HCT116 (cell line): ENCODE measurements at regions not wholly inside any gene's neighbourhood (a gene's known extent, or its start where the extent isn't known, plus 50 kb on each side); places are given as distances from the start of the nearest gene placed in this dataset.

Source experiments
- ATAC-seq: fragments of 200-7000 bp; cut with Tn5 transposase; 2 replicates; pipeline ENCODE4 v1.9.1; 2020; ENCODE audit warnings: mild to moderate bottlenecking, moderate library complexity
- BruUV-seq: library from RNA; stranded (reverse); fragments of 400-500 nt; replicated peaks from 2 replicates; lab custom pipeline; 2021; lab: Mats Ljungman, UMichigan
- CTCF ChIA-PET: fragments of 300-600 bp; sonication (Branson Sonifier 250); formaldehyde crosslinking; loops from one replicate; lab custom pipeline; 2021; ENCODE audit warnings: antibody characterized with exemption; lab: Charles Lee
- POLR2A ChIA-PET: fragments of 300-600, 350-600 bp; sonication (Branson Sonifier 250); formaldehyde crosslinking; loops from one replicate; lab custom pipeline; 2021; ENCODE audit warnings: antibody characterized with exemption; lab: Charles Lee
- RAD21 ChIA-PET, 2 experiments: fragments of 300-600 bp; sonication (Branson Sonifier 250); formaldehyde crosslinking; loops; one replicate each; lab custom pipeline; 2023; ENCODE audit warnings: low total read pairs in 2 of 2; ENCODE audit not compliant: uncharacterized antibody in 2 of 2, unreplicated experiment in 2 of 2, low non-redundant PET in 1 of 2; lab: Charles Lee
- DNase-seq: peaks from one replicate; pipeline ENCODE4 v3.0.0-alpha.2; 2010; ENCODE audit warnings: low read depth, low spot score
- H2AFZ ChIP-seq: fragments of 200-600 bp; shearing (Covaris generic), sonication (generic); 2 replicates; pipeline ENCODE4 v1.6.1; 2017; ENCODE audit warnings: low read depth, mixed run types, mixed read lengths, antibody characterized with exemption, low read length; ENCODE audit not compliant: poor library complexity, severe bottlenecking
- H3K27ac ChIP-seq: 2 replicates; pipeline ENCODE4 v1.5.1; 2012; ENCODE audit warnings: low read depth, low read length
- H3K27me3 ChIP-seq: fragments of 200-600 bp; sonication (generic); 2 replicates; pipeline ENCODE4 v1.6.1; 2016; ENCODE audit warnings: mixed run types, low read length, mixed read lengths; ENCODE audit not compliant: insufficient read depth
- H3K36me3 ChIP-seq, 2 experiments: fragments of 200-500 bp in 1 of 2; fragments of 200-600 bp in 1 of 2; sonication (Bioruptor generic) in 1 of 2; sonication (generic) in 1 of 2; 2 replicates each; pipeline versions ENCODE4 v1.5.1 to v1.6.1; 2014 to 2016; ENCODE audit warnings: low read length in 2 of 2, inconsistent platforms in 1 of 2, mixed read lengths in 1 of 2, mixed run types in 1 of 2; ENCODE audit not compliant: insufficient read depth in 2 of 2, control insufficient read depth in 1 of 2
- H3K4me1 ChIP-seq, 2 experiments: fragments of 200-600 bp in 1 of 2; sonication (generic) in 1 of 2; 2 replicates each; pipeline versions ENCODE4 v1.5.1 to v1.6.1; 2012 to 2017; ENCODE audit warnings: low read length in 2 of 2, inconsistent platforms in 1 of 2, mild to moderate bottlenecking in 1 of 2, mixed read lengths in 1 of 2, mixed run types in 1 of 2, moderate library complexity in 1 of 2; ENCODE audit not compliant: insufficient read depth in 2 of 2, control insufficient read depth in 1 of 2
- H3K4me2 ChIP-seq: fragments of 200-600 bp; sonication (generic); 2 replicates; pipeline ENCODE4 v1.6.1; 2017; ENCODE audit warnings: mixed run types, low read length, mixed read lengths
- H3K4me3 ChIP-seq, 2 experiments: fragments of 200-600 bp in 1 of 2; sonication (generic) in 1 of 2; replicated peaks in 1 of 2; 2 replicates each; pipeline ENCODE4 v1.5.1; 2011 to 2016; ENCODE audit warnings: low read length in 2 of 2, control low read depth in 1 of 2, low read depth in 1 of 2, mild to moderate bottlenecking in 1 of 2, mixed read lengths in 1 of 2, mixed run types in 1 of 2
- H3K79me2 ChIP-seq: fragments of 200-600 bp; sonication (generic); 2 replicates; pipeline ENCODE4 v1.6.1; 2017; ENCODE audit warnings: mild to moderate bottlenecking, mixed run types, low read length, moderate library complexity, mixed read lengths; ENCODE audit not compliant: insufficient read depth
- H3K9ac ChIP-seq: fragments of 200-600 bp; sonication (generic); 2 replicates; pipeline ENCODE4 v1.6.1; 2016; ENCODE audit warnings: low read length, mixed read lengths
- H3K9me2 ChIP-seq: fragments of 200-600 bp; sonication (generic), shearing (Covaris generic); 2 replicates; pipeline ENCODE4 v1.6.1; 2017; ENCODE audit warnings: mixed run types, mild to moderate bottlenecking, moderate library complexity; ENCODE audit not compliant: insufficient read depth
- H3K9me3 ChIP-seq, 2 experiments: fragments of 200-500 bp in 1 of 2; fragments of 200-600 bp in 1 of 2; sonication (Bioruptor generic) in 1 of 2; sonication (generic) in 1 of 2; 2 replicates each; pipeline ENCODE4 v1.6.1; 2014 to 2017; ENCODE audit warnings: low read length in 2 of 2, mixed read lengths in 2 of 2, inconsistent platforms in 1 of 2, low read depth in 1 of 2, mild to moderate bottlenecking in 1 of 2, mixed run types in 1 of 2, moderate library complexity in 1 of 2; ENCODE audit not compliant: control insufficient read depth in 1 of 2, insufficient read depth in 1 of 2
- H4K20me1 ChIP-seq: fragments of 200-600 bp; sonication (generic), shearing (Covaris generic); 2 replicates; pipeline ENCODE4 v1.6.1; 2017; ENCODE audit warnings: mixed run types, mild to moderate bottlenecking, moderate library complexity; ENCODE audit not compliant: insufficient read depth
- ATF3 ChIP-seq: IDR thresholded peaks from 2 replicates; pipeline ENCODE4 v1.6.1; 2012
- POLR2AphosphoS5 ChIP-seq: IDR thresholded peaks from 2 replicates; pipeline ENCODE4 v1.6.1; 2011; ENCODE audit warnings: mild to moderate bottlenecking, low read depth, low read length, moderate library complexity
- RAD21 ChIP-seq: IDR thresholded peaks from 2 replicates; pipeline ENCODE4 v1.6.1; 2012; ENCODE audit warnings: low read depth, mild to moderate bottlenecking
- SIN3A ChIP-seq: IDR thresholded peaks from 2 replicates; pipeline ENCODE4 v1.6.1; 2012; ENCODE audit warnings: low read depth
- SP1 ChIP-seq: IDR thresholded peaks from 2 replicates; pipeline ENCODE4 v1.6.1; 2012; ENCODE audit warnings: low read depth
- SRF ChIP-seq: IDR thresholded peaks from 2 replicates; pipeline ENCODE4 v1.6.1; 2012; ENCODE audit warnings: low read depth
- YY1 ChIP-seq: IDR thresholded peaks from 2 replicates; pipeline ENCODE4 v1.6.1; 2011; ENCODE audit warnings: low read length, low read depth, moderate library complexity, mild to moderate bottlenecking; ENCODE audit not compliant: insufficient replicate concordance; ENCODE audit errors: extremely low read depth
- ZBTB33 ChIP-seq: IDR thresholded peaks from 2 replicates; pipeline ENCODE4 v1.6.1; 2011; ENCODE audit warnings: mild to moderate bottlenecking, low read length, moderate library complexity; ENCODE audit not compliant: insufficient replicate concordance; ENCODE audit errors: extremely low read depth
- ZFX ChIP-seq: fragments of 450-650 bp; IDR thresholded peaks from 2 replicates; pipeline ENCODE4 v1.6.1; 2017
- ZNF274 ChIP-seq: fragments of 200-500 bp; sonication (Bioruptor generic); IDR thresholded peaks from 2 replicates; pipeline ENCODE4 v1.6.1; 2014; ENCODE audit warnings: mild to moderate bottlenecking, low read depth, low read length, inconsistent platforms
- intact Hi-C: fragments of 100-400 bp; cut with micrococcal nuclease; formaldehyde crosslinking; loops from 2 replicates; pipeline ENCODE4 v1.10.0; 2022
- TF ChIP-seq, protein P1 (sequence below), 3 experiments: fragments of 200-600 bp in 1 of 3; sonication (generic) in 1 of 3; IDR thresholded peaks in 2 of 3; conservative IDR thresholded peaks in 1 of 3; 2 replicates each; pipeline ENCODE4 v1.5.1; 2012 to 2017; ENCODE audit warnings: low read depth in 2 of 3, low read length in 2 of 3, antibody characterized with exemption in 1 of 3, borderline replicate concordance in 1 of 3, control low read depth in 1 of 3, mild to moderate bottlenecking in 1 of 3, mixed read lengths in 1 of 3, mixed run types in 1 of 3, moderate library complexity in 1 of 3; ENCODE audit not compliant: insufficient read depth in 1 of 3

DNA sequence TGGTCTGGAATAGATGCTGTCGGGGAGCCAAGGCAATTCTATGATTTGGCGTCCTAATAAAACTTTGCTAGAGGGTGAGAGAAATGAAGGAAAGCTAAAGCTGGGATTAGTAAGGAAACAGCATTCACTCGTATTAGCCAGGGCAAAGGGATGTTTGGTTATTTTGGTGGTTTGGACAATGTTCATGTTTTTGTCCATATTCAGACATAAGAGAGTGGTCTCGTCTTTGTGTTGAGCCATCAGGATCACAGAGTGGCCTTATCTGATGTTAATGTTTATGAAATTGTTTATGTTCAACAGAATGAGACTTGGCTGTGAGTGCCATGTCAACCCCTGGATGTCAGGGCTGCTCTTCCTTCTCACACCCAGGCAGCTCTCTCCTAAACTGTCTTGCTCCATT is 58.9 kb upstream of the EPC2 start:
- CTCF ChIA-PET: no interaction called here
- POLR2A ChIA-PET: no interaction called here
- H3K27ac ChIP-seq: no peak overlapping the region
- no TSS peak for BruUV-seq
- no peaks in the 10 kb centered on the region for H3K79me2 ChIP-seq
- H2AFZ ChIP-seq: no peak overlapping the region
- H3K4me2 ChIP-seq: no peak overlapping the region
- H3K9ac ChIP-seq: no peak overlapping the region
- no peaks in the 10 kb centered on the region for H4K20me1 ChIP-seq
- RAD21 ChIA-PET: no interaction called here
- no peak overlapping the region for H3K4me3 ChIP-seq
- no peak for ATAC-seq
- H3K4me1 ChIP-seq: no peaks in the 10 kb centered on the region
- H3K27me3 ChIP-seq: no peaks in the 10 kb centered on the region
- no peak for DNase-seq
- H3K9me3 ChIP-seq: no peaks in the 10 kb centered on the region
- H3K9me2 ChIP-seq: no peaks in the 10 kb centered on the region
- TF ChIP-seq ZNF274 (no peak), ZBTB33 (no peak)
- TF ChIP-seq, protein P1, sequence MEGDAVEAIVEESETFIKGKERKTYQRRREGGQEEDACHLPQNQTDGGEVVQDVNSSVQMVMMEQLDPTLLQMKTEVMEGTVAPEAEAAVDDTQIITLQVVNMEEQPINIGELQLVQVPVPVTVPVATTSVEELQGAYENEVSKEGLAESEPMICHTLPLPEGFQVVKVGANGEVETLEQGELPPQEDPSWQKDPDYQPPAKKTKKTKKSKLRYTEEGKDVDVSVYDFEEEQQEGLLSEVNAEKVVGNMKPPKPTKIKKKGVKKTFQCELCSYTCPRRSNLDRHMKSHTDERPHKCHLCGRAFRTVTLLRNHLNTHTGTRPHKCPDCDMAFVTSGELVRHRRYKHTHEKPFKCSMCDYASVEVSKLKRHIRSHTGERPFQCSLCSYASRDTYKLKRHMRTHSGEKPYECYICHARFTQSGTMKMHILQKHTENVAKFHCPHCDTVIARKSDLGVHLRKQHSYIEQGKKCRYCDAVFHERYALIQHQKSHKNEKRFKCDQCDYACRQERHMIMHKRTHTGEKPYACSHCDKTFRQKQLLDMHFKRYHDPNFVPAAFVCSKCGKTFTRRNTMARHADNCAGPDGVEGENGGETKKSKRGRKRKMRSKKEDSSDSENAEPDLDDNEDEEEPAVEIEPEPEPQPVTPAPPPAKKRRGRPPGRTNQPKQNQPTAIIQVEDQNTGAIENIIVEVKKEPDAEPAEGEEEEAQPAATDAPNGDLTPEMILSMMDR (IDR thresholded peaks at IDR 0.05 in 2 of 3, conservative IDR thresholded peaks at IDR 0.05 in 1 of 3; ENCODE audit: borderline replicate concordance in 1 of 3, insufficient read depth in 1 of 3, low read depth in 2 of 3, low read length in 2 of 3): no peak
- intact Hi-C loops: no loop called here
- no peaks in the 10 kb centered on the region for H3K36me3 ChIP-seq

DNA sequence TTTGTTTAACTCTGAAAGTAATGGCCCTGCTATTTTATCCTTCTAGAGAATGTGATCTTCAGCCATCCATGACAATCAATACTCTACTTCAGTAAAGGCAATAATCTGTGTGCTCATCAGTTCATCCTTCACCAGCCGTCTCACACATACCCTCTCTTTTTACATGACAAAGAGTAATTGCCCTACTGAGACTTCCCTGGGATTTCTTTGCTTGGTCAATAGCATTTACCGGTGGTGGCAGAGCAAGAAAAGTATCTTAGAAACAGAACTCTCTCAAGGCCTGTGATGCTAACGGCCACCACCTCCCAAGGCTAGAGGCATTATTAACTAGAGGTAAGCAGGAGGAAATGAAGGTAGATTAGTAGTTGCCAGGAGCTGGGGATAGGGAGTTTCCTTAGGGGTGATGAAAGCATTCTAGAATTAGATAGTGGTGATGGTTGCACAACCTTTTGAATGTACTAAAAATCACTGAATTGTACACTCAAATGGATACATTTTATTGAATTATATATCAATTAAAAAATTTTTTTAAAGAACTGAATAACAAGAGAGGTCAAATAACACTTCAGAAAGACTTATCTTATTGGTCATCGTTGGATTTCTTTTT is 57.9 kb upstream of the EPC2 start:
- no peak overlapping the region for H2AFZ ChIP-seq
- no peaks in the 10 kb centered on the region for H4K20me1 ChIP-seq
- intact Hi-C loops: no loop called here
- no peak overlapping the region for H3K4me3 ChIP-seq
- no peak overlapping the region for H3K4me2 ChIP-seq
- ChIA-PET POLR2A (no interaction called here), RAD21 (no interaction called here), CTCF (no interaction called here)
- ATAC-seq: no peak
- H3K9me3 ChIP-seq: no peaks in the 10 kb centered on the region
- no peaks in the 10 kb centered on the region for H3K9me2 ChIP-seq
- H3K27ac ChIP-seq: no peak overlapping the region
- H3K36me3 ChIP-seq: no peaks in the 10 kb centered on the region
- no peak for DNase-seq
- no peak overlapping the region for H3K9ac ChIP-seq
- no TSS peak for BruUV-seq
- no peaks in the 10 kb centered on the region for H3K4me1 ChIP-seq
- no peak for TF ChIP-seq POLR2AphosphoS5
- TF ChIP-seq SP1: no peak
- TF ChIP-seq SIN3A: no peak
- TF ChIP-seq ATF3: no peak
- no peak for TF ChIP-seq YY1
- TF ChIP-seq ZFX: no peak
- no peak for TF ChIP-seq RAD21
- TF ChIP-seq SRF: no peak
- H3K79me2 ChIP-seq: no peaks in the 10 kb centered on the region
- no peaks in the 10 kb centered on the region for H3K27me3 ChIP-seq
